Lung microvascular endothelial cell (primary cell): ENCODE measurements at regions not wholly inside any gene's neighbourhood (a gene's known extent, or its start where the extent isn't known, plus 50 kb on each side); places are given as distances from the start of the nearest gene placed in this dataset.
"Not testable (repeated sequence)": the region's sequence is repeated elsewhere in the genome, so short reads cannot be mapped to it uniquely, and the experiment has no call there.

Source experiments
- DNase-seq, 2 donors: peaks; one replicate each; pipeline versions ENCODE4 v3.0.0 to v3.0.0-alpha.2; 2010; ENCODE audit warnings: low read depth in 2 of 2

DNA sequence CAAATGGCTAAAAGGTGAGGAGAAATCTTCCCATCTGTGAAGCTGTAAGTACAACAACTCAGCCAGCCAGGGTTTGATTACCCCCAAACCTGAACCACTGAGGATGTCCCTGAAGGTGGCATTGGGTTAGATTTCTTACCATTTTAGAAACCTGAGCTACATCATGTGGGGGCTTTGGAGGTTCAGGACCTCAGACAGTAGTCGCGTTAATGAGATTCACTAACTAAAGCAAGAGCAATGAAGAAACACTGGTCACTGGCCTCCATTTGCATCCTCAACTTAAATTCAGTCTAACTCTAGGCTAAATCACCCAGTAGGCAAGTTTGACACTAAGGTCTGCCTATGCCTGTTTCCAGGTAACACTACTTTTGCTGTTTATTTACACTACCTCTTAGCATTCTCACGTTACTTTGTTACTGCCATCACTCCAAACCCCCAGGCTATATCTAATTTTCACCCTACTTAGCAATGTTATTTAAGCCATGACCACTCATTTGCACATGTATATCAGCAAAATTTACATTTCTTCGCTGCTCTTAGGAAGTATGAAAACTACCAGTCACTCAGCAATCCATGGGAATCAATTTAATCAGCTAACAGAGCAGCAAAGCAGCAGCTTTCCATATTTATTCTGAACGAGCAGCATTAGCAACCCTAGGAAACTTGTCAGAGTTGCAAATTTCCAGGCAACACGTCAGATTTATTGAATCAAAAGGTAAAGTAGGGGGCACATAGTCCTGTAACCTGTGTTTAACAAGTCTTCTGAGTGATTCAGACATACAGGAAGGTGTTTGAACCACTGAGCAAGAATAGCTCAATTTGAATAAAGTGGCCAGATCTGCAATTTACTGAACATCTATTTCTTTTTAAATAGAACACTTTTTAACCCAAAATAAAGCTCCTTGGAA lies 788.4 kb upstream of the SORCS1 start:
- no peak for DNase-seq

DNA sequence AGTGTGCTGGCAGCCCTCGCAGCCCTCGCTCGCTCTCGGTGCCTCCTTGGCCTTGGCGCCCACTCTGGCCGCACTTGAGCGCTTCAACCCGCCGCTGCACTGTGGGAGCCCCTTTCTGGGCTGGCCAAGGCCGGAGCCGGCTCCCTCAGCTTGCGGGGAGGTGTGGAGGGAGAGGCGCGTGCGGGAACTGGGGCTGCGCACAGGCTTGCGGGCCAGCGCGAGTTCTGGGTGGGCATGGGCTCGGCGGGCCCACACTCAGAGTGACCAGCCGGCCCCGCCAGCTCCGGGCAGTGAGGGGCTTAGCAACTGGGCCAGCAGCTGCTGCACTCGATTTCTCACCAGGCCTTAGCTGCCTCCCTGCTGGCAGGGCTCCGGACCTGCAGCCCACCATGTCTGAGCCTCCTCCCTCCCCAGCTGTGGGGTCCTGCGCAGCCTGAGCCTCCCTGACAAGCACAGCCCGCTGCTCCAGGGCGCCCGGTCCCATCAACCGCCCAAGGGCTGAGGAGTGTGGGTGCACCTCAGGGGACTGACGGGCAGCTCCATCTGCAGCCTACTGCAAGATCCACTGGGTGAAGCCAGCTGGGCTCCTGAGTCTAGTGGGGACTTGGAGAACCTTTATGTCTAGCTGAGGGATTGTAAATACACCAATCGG lies 786.0 kb upstream of the SORCS1 start:
- DNase-seq = not testable (repeated sequence)

DNA sequence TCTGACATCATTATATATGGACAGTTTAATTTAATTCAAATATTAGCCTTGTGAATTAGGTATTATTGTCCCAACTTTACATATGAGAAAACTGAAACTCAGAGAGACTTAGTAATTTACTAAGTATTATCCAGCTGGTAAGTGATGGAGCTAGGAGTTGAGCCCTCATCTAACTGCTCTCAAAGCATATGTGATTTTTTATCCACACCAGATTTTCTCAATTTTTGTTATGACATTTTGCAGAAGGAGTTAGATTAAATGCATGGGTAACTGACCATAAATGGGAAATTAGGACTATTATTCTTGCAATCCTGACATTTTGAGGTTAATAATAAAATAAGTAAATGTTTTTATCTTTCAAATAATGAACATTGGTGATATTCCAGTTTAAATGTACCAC lies 778.3 kb upstream of the SORCS1 start:
- no peak for DNase-seq

DNA sequence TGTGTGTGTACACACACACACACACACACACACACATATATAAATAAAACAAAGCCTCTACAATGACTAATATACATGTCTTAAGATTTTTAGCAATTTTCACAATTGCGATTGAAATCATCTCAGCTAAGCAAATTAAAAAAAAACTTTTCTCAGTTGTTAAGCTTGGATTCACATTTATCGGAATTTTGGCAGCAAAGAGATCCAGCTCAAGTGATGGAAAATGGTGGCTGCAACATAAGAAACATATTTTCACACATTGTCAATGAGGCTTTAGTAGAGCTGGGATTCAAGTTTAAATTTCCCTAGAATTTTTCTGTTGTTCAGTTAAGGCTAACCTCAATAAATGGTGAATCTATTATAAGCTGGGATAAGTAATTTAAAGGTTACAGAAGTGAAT lies 768.6 kb upstream of the SORCS1 start:
- DNase-seq = no peak

DNA sequence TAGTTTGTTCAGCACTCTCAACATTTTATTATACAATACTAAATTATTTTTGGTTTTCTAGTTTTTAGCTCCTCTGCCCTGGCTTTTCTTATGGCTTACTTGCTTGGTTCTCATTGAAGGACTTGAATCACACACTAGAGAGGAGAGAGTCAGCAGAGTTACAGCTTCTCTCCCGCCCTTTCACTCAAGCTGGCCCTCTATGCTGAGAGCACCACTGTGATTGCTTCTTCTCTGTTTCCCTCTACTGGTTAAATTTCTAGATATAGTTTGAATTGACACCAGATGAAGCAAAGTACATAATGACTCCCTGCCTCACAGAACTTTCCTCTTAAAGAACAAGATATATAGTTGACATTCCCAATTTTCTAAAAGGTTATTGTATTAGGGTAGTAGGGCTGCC lies 767.3 kb upstream of the SORCS1 start:
- no peak for DNase-seq

DNA sequence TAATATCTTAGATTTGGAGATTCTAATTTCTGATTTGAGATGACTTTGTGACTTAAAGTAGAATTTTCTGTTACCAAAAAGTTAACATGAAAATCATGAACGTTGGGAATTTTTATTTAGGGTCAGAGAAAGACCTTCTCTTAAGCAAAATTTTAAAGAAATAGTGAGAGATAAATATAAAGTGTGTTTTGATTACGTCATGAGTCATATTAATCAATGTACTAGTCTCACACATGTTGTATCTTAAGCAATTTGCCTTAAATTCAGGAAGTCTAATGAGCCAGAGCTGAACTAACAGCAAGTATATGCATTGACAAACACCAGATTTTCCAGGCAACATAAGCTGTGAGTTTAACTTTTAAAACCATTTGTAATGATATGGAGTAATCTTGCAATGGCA lies 765.5 kb upstream of the SORCS1 start:
- DNase-seq = no peak

DNA sequence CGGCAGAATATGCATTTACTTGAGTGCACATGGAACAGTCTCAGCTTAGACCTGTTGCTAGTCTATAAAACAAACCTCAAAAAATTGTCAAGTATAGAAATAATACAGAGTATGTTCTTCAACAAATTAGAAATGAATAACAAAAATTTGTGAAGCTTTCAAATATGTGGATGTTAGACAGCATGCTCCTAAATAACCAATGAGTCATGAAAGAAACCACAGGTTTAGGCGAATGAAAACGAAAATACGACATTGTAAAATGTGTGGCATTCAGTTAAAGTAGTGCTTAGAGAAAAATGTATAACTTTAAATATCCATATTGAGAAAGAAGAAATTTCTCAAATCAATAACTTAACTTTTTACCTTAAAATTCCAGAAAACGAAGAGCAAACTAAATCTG lies 760.0 kb upstream of the SORCS1 start:
- DNase-seq = no peak

DNA sequence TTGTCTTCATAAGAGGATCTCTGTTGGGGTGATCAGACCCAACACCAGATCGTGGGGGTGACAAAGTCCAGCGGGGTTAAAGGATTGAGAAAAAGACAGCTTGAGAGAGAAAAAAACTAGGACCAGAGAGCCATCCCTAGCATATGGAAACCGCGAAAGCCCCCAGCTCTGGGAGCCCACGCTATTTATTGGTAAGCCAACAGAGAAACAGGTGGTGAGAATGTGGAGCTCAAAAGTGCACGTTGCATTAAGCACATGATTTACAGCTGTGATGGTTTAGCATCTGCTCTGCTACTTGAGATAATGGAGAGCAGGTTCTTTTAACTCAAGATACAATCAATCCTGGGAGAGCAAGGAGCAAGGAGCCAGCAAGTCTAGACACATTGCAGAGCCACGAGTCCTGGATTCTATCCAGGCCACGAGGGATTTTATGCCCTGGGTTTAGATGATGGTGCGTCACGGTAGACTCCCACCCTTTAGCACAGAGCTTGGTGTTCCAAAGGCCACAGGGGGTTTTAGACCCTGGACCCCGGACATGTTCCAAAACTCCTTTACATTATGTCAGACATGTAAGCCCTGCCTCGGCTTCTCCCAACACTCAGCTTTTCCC lies 755.2 kb upstream of the SORCS1 start:
- DNase-seq = no peak

DNA sequence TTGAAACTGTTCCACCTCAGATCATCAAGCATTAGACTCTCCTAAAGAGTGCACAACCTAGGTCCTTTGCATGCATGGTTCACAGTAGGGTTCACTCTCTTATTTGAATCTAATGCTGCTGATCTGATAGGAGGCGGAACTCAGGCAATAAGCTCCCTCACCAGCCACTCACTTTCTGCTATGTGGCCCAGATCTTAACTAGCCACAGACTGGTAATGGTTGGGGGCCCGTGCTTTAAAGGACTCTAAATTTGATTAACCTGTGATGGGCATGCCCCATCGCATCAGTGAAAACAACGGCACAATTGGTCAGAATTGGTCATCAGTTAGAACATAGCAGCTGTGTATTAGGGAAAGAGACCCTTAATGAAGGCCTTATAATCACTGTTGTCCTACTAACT lies 753.7 kb upstream of the SORCS1 start:
- DNase-seq = no peak

DNA sequence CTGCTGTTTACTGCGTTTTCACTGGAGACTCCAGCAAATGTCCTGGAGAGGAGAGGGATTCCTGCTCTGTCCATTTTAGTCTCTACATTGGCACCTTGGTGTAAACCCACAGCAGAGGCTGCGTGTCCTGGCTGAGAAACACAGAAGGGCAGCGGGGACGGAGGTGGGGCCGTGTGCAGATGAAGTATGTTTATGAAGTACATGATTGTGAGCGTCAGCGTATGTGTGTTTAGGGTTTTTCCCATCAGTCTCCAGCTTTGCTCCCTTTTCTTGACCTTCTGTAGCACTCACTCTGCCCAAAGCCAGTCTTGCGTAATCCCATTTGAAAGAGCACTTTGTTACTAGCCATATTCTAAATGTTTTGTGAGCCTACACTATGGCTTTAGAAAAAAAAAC lies 750.7 kb upstream of the SORCS1 start:
- DNase-seq = peak in 1 of 2 donors; percentile 0

DNA sequence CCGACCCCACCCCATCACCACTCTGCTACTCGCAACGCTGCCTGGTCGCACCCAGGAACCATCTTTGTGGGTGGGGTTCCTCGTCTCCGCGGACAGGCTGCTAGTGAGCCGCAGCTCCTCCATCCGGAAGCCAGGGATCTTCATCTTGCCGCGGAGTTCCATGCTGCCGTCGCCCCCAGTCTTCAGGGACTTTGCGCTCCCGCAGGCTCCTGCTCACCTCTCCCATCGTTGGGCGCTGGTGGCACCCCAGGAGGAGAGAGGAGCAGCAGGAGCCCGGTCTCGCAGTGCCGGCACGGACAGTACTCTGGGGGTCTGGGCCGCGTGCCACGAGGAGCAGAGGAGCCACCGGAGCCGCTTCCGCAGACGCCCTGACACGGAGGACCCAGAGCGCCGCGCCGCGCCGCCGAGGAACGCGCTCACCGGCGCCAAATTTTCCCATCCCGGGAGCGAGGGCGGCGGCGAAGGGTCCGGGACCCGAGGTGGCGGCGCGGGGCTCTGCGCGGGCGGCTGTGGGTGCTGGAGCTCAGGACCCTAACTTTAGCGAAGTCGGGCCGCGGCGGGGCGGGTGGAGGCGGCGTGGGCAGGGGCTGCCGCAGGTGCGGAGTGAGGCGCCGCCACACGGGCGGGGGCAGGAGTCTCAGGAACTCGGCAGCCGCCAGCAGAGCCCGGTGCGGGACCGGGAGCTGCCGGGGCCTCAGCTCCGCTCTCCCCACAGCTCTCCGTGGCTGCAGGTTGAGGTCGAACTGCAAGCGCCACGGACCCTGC lies 750.1 kb upstream of the SORCS1 start:
- no peak for DNase-seq

DNA sequence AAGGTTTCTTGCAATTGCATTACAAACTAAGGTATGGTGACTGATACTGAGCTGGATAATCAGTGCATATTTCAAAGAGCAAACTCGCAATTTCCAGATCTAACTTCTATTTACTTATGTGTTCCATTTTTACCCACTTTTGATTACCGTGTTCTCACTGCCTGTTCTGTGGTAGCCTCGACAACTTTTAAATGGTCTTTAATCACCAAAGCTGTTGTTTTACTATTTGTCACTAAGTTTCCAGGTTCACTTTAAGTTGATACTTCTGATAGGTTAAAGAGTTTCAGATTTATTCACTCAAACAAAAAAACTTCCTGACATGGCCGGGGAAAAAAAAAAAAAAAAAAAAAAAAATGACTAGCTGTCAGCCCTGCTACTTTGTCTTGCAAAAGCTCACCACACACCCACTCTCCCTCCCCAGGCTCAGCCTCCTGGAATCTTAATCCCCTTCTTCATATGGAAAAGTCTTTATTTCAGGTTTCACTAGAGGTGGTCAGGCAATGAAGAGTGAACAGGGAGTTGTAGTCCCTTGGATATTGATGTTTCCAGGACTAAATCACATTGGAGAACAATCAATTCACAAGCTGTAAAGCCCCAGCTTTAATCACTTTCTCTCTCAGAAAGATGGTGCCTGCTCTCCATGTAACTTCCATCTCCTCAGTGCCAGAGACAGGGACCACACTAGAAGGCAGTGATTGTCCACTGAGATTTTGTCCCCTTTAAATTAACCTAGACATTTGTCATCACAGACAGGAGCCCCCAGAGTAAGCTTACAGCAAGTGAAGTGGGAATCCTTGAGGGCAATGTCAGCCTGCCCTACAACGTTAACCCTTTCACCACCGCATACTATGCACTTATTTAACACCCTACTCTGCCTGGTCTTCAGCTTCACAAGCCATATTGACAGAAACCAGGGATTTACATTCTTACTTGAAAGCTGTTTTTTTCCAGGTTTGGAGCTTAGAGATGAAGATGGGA lies 749.1 kb upstream of the SORCS1 start:
- no peak for DNase-seq

DNA sequence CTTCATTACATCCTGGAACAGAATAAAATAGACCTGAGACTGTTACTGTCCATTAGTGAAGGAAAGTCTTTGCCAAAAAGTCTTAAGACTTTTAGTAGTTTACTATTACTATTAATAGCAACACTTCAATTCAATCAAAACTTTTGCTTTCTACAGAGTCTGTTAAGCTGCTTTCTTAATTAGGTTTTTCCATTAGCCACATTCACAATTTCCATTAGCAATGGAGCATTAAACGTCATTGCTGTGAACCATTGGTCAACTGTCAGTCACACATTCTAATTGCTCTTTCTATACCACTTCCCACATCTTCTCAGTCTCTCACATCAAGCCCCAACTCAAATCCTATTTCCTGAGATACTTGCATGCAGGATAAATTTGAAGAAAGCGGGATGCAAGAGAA lies 736.6 kb upstream of the SORCS1 start:
- no peak for DNase-seq

DNA sequence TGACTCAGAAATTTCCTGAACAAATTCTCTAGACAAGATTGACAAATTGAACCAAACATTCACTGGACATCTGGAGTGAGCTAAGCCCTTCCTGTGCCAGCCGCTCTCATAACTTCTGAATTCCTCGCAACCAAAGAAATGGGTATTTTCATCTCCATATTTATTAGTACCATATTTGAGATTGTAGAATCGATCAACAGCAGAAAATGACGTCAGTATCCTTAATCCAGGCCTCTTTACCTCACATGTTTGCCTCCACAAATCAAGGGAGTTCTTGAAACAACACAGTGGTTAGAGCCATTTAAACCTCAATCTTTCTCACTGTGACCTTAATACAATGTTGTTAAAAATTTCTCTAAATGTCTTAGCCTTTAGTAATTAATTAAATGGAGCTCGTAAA lies 735.6 kb upstream of the SORCS1 start:
- DNase-seq = no peak

DNA sequence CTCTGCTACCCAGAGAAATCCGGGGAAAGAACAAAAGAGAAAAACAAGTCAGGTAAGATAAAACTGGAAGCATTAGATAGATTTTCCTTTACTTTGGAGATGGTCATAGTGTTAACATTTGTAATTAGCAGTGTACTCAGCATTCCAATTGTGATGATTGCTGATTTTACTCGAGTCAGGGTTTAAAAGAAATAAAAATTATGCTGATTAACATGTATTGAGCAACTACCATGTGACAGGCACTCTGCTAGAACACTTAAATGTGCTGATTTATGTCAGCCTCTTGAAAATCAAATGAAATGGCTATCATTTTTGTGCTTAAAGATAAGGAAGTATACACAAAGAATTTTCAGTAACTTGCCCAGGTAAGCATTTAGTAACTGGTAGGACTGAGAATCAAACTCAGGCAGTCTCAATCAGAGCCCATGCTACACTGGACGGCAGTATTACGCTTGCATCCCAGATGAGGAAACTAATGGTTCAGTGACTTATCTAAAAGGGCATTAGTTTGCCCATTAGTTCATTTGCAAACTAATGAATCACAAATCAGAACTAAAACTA lies 735.1 kb upstream of the SORCS1 start:
- DNase-seq = no peak

DNA sequence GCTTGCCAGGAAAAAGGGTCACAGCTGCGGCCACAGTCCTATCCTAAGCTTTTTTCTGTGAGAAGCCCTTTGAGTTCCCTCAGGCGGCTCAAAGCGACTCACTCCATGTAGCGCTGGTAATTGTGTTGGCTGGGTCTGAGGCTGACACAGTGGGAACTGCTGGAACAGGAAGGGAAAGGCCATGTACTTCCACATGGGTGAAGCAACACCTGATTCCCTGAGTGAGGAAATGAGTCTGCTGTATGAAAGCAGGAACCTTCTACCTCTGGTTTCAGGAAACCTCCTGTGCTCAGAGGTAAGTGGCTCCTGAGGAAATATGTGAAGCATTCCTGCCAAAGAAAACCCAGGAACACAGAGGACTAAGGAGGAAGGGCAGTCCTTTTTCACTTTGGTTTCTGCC lies 734.6 kb upstream of the SORCS1 start:
- DNase-seq = peak in 1 of 2 donors; percentile 25

DNA sequence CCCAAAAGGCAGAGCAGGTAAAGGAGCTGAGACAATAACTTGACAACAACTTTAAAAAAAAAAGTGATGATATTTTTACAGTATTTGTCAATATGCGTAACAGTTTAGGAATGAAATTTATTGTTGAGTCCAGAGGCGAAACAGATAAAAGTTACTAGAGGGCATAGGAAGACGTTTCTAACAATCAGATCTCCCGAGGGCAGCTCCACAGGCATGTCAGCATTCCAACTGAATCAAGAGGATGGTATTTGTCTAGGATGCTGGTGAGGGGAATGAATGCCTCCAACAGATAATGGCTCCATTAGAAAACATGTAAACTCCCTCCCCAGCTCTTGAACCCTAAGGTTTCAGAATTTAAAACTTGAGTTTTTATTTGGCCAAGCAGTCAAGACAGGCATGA lies 733.9 kb upstream of the SORCS1 start:
- DNase-seq = no peak

DNA sequence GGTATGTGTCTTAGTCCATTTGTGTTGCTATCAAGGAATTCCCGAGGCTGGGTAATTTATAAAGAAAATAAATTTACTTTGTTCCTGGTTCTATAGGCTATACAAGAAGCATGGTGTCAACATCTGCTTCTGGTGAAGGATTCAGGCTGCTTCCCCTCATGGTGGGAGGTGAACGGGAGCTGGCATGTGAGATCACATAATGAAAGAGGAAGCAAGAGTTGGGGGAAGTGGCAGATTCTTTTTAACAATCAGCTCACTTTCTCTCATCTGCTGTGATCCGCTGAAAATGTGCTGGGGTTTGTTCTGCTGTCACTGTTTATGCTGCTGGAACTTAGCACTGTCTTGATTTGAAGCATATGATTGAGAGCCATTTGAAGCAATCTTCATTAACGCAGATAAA lies 730.0 kb upstream of the SORCS1 start:
- no peak for DNase-seq

DNA sequence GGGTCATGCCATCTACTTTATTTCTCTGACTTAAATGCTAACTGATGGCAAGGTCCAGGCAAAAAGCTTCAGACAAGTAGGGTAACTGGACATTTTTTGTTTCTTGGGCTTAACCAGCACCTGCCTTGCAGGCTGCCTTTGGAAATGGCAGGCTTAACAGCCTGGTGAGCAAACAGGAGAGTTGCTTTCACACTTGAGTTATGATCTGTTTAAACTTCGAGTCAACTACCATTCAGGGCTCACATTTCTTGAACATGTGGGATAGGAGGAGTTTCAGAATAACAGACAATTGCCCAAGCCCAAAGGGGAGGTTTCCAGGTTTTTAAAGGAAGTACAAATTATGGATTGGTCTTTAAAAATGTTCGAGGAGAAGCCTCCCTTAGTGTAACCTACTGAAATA lies 724.6 kb upstream of the SORCS1 start:
- DNase-seq = no peak

DNA sequence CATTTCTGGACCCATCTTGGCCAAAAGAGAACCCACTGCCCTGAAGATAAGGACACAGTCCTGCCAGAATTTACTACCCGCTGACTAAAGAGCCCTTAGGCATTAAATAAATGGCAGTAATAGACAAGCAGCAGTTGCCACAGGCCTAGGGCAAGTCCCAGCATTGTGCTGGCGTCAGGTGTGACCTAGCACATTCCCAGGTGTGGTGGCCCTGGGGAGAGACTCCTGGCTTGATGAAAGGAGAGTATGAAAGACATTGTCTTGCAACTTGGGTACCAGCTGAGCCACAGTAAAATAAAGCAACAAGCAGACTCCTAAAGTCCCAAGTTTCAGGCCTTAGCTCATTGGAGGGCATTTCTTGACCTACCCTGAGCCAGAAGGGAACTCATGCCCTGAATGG lies 715.7 kb upstream of the SORCS1 start:
- no peak for DNase-seq

DNA sequence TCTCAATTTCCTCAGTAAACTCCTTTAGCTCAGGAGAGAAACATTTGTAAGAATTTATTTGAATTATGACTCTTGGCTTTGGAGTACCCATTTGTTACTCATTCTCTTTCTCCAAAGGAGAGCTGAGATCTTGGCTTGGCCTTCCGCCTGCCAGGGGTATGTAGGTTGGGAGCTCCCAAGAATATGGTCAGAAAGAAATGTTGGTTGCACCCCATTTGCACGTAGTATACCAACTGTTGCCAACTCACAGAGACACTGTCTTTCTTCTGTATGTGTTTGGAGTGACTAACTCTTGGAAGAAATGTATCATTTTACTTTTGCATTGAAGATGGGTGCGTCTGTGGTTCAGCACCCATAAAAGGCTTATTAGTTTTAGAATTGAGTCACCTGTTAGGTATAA lies 708.5 kb upstream of the SORCS1 start:
- no peak for DNase-seq
